A549 (cell line): ENCODE measurements at regions not wholly inside any gene's neighbourhood (a gene's known extent, or its start where the extent isn't known, plus 50 kb on each side); places are given as distances from the start of the nearest gene placed in this dataset.

Experiments used
- ATAC-seq, 2 experiments: fragments of 200-7000 bp in 1 of 2; fragments of >200 bp in 1 of 2; cut with Nextera tagmentation in 1 of 2; cut with Tn5 transposase in 1 of 2; 3 replicates each; pipeline versions ENCODE4 v1.8.0 to v1.9.1; 2018 to 2020; ENCODE audit warnings: mild to moderate bottlenecking in 1 of 2, moderate library complexity in 1 of 2
- CTCF ChIA-PET: fragments of 300-600 bp; sonication (Branson Sonifier 250); formaldehyde crosslinking; extraction: SDS; loops from one replicate; lab custom pipeline; 2021; ENCODE audit warnings: antibody characterized with exemption, inconsistent platforms; lab: Yijun Ruan, JAX
- POLR2A ChIA-PET: fragments of 350-600 bp; formaldehyde crosslinking; extraction: SDS; loops from one replicate; lab custom pipeline; 2021; ENCODE audit warnings: antibody characterized with exemption, inconsistent platforms; lab: Yijun Ruan, JAX
- DNase-seq, 2 experiments: peaks; one replicate each; pipeline versions ENCODE4 v3.0.0 to v3.0.0-alpha.2; 2011 to 2016; ENCODE audit warnings: low read depth in 1 of 2, low spot score in 1 of 2
- FAIRE-seq: peaks from 2 replicates; lab custom pipeline; 2011; peaks lifted over from hg19 to GRCh38; lab: Jason Lieb, UNC
- H3K27ac ChIP-seq, 2 experiments: fragments of >200 bp; sonication (Bioruptor Twin); formaldehyde crosslinking; 3 replicates each; pipeline ENCODE4 v1.5.1; 2016 to 2017
- H3K4me1 ChIP-seq: fragments of >200 bp; sonication (Bioruptor Twin); formaldehyde crosslinking; 3 replicates; pipeline ENCODE4 v1.6.1; 2016
- H3K4me2 ChIP-seq: fragments of >200 bp; sonication (Bioruptor Twin); formaldehyde crosslinking; 3 replicates; pipeline ENCODE4 v1.6.1; 2016
- H3K4me3 ChIP-seq: fragments of >200 bp; sonication (Bioruptor Twin); formaldehyde crosslinking; 3 replicates; pipeline ENCODE4 v1.5.1; 2016
- H3K9me3 ChIP-seq: fragments of >200 bp; sonication (Bioruptor Twin); formaldehyde crosslinking; 3 replicates; pipeline ENCODE4 v1.6.1; 2016
- BHLHE40 ChIP-seq: IDR thresholded peaks from 2 replicates; pipeline ENCODE4 v1.6.1; 2012; ENCODE audit warnings: low read depth, low read length, inconsistent platforms
- CTCF ChIP-seq: fragments of >200 bp; sonication (Bioruptor Twin); formaldehyde crosslinking; IDR thresholded peaks from 3 replicates; pipeline ENCODE4 v1.5.1; 2016
- EHF ChIP-seq: fragments of 250-450 bp; sonication (Bioruptor Pico); IDR thresholded peaks from 2 replicates; pipeline ENCODE4 v1.5.0; 2020; ENCODE audit warnings: mild to moderate bottlenecking
- EHMT2 ChIP-seq: fragments of 200-600 bp; sonication (generic); IDR thresholded peaks from 2 replicates; pipeline ENCODE4 v1.6.1; 2016; ENCODE audit warnings: antibody characterized with exemption, low read depth, mild to moderate bottlenecking, moderate library complexity
- ELK1 ChIP-seq: fragments of 150-350 bp; IDR thresholded peaks from 2 replicates; pipeline ENCODE4 v1.6.1; 2014; ENCODE audit warnings: low read depth, mild to moderate bottlenecking, low read length
- FOSL2 ChIP-seq, 2 experiments: fragments of 450-650 bp in 1 of 2; fragments of >200 bp in 1 of 2; sonication (Bioruptor Twin) in 1 of 2; formaldehyde crosslinking; IDR thresholded peaks; 2 replicates each; pipeline versions ENCODE4 v1.5.0 to v1.6.1; 2016 to 2020; ENCODE audit warnings: mild to moderate bottlenecking in 1 of 2, moderate library complexity in 1 of 2
- FOXS1 ChIP-seq: fragments of 250-450 bp; sonication (Bioruptor Pico); IDR thresholded peaks from 2 replicates; pipeline ENCODE4 v1.5.0; 2020; ENCODE audit warnings: mild to moderate bottlenecking, moderate library complexity
- GATA3 ChIP-seq: IDR thresholded peaks from 2 replicates; pipeline ENCODE4 v1.6.1; 2012; ENCODE audit warnings: borderline replicate concordance
- HMGXB4 ChIP-seq: fragments of 250-450 bp; sonication (Bioruptor Pico); IDR thresholded peaks from 2 replicates; pipeline ENCODE4 v1.5.0; 2021; ENCODE audit warnings: mild to moderate bottlenecking, moderate library complexity, borderline replicate concordance
- HOXA7 ChIP-seq: fragments of 250-450 bp; sonication (Bioruptor Pico); IDR thresholded peaks from 2 replicates; pipeline ENCODE4 v1.5.0; 2020; ENCODE audit warnings: mild to moderate bottlenecking, moderate library complexity
- HOXB5 ChIP-seq: fragments of 250-450 bp; sonication (Bioruptor Pico); IDR thresholded peaks from 2 replicates; pipeline ENCODE4 v1.5.0; 2020; ENCODE audit warnings: mild to moderate bottlenecking, moderate library complexity
- JUN ChIP-seq, 2 experiments: fragments of >200 bp; sonication (Bioruptor Twin); formaldehyde crosslinking; IDR thresholded peaks; 2 replicates in 1 of 2; 3 replicates in 1 of 2; pipeline ENCODE4 v1.6.1; 2016 to 2017
- KDM5A ChIP-seq: fragments of 200-600 bp; sonication (generic); IDR thresholded peaks from 2 replicates; pipeline ENCODE4 v1.6.1; 2016; ENCODE audit warnings: antibody characterized with exemption, mild to moderate bottlenecking
- MAFK ChIP-seq: fragments of 450-650 bp; IDR thresholded peaks from 2 replicates; pipeline ENCODE4 v1.6.1; 2014; ENCODE audit not compliant: partially characterized antibody
- MAX ChIP-seq: IDR thresholded peaks from 2 replicates; pipeline ENCODE4 v1.6.1; 2012
- MAZ ChIP-seq: fragments of 150-350 bp; IDR thresholded peaks from 2 replicates; pipeline ENCODE4 v1.6.1; 2014; ENCODE audit warnings: antibody characterized with exemption, low read depth, low read length, borderline replicate concordance
- NPAS2 ChIP-seq: fragments of 250-450 bp; sonication (Bioruptor Pico); IDR thresholded peaks from 2 replicates; pipeline ENCODE4 v1.8.0; 2022; ENCODE audit warnings: mild to moderate bottlenecking, moderate library complexity, borderline replicate concordance
- PBX3 ChIP-seq: IDR thresholded peaks from 2 replicates; pipeline ENCODE4 v1.6.1; 2012
- POLR2AphosphoS2 ChIP-seq: conservative IDR thresholded peaks from 2 replicates; pipeline ENCODE4 v1.6.1; 2012; ENCODE audit warnings: low read length, improper control_type of control experiment, inconsistent platforms
- RAD21 ChIP-seq, 2 experiments: fragments of >200 bp in 1 of 2; sonication (Bioruptor Twin) in 1 of 2; formaldehyde crosslinking in 1 of 2; IDR thresholded peaks in 1 of 2; conservative IDR thresholded peaks in 1 of 2; 2 replicates in 1 of 2; 3 replicates in 1 of 2; pipeline ENCODE4 v1.6.1; 2012 to 2018; ENCODE audit warnings: inconsistent platforms in 1 of 2
- RARB ChIP-seq: fragments of 250-450 bp; sonication (Bioruptor Pico); IDR thresholded peaks from 2 replicates; pipeline ENCODE4 v1.8.0; 2021; ENCODE audit warnings: mild to moderate bottlenecking, moderate library complexity
- RCOR1 ChIP-seq: fragments of 150-350 bp; IDR thresholded peaks from 2 replicates; pipeline ENCODE4 v1.6.1; 2014; ENCODE audit warnings: antibody characterized with exemption, low read length, low read depth
- SREBF2 ChIP-seq: fragments of 450-650 bp; IDR thresholded peaks from 2 replicates; pipeline ENCODE4 v1.6.1; 2014; ENCODE audit warnings: mild to moderate bottlenecking, moderate library complexity
- TP53 ChIP-seq: fragments of 250-450 bp; sonication (Bioruptor Pico); IDR thresholded peaks from 2 replicates; pipeline ENCODE4 v1.5.0; 2021; ENCODE audit warnings: mild to moderate bottlenecking, moderate library complexity
- USF2 ChIP-seq: fragments of 450-650 bp; IDR thresholded peaks from 2 replicates; pipeline ENCODE4 v1.6.1; 2014; ENCODE audit warnings: antibody characterized with exemption
- ZC3H11A ChIP-seq: fragments of 450-650 bp; IDR thresholded peaks from 2 replicates; pipeline ENCODE4 v1.6.1; 2014; ENCODE audit warnings: antibody characterized with exemption, mild to moderate bottlenecking
- ZNF302 ChIP-seq: fragments of 250-450 bp; sonication (Bioruptor Pico); IDR thresholded peaks from 2 replicates; pipeline ENCODE4 v1.9.0; 2021; ENCODE audit warnings: inconsistent platforms, mild to moderate bottlenecking, moderate library complexity
- ZSCAN20 ChIP-seq: fragments of 250-450 bp; sonication (Bioruptor Pico); IDR thresholded peaks from 2 replicates; pipeline ENCODE4 v1.8.0; 2022; ENCODE audit warnings: mild to moderate bottlenecking, moderate library complexity
- WGBS: methylation state at CpG from one replicate; pipeline ENCODE4 v1.1.6; 2017; ENCODE audit errors: missing lambda C conversion rate; 5-methylcytosine and 5-hydroxymethylcytosine counted together

GRCh38 chr6:74840953-74841352 is 364.9 kb downstream of the COL12A1 start:
- H3K9me3 ChIP-seq = no peaks in the 10 kb centered on the region
- ChIA-PET CTCF (no interaction called here), POLR2A (no interaction called here)
- no peak overlapping the region for H3K4me3 ChIP-seq
- no peak overlapping the region for H3K4me2 ChIP-seq
- FAIRE-seq (no peak), ATAC-seq (no peak), DNase-seq (no peak)
- TF ChIP-seq PBX3 (no peak), GATA3 (no peak), USF2 (no peak), HMGXB4 (CRISPR knock-in tag) (no peak), HOXA7 (CRISPR knock-in tag) (no peak), MAZ (no peak), EHMT2 (no peak), RAD21 (conservative IDR thresholded peaks at IDR 0.05 in 1 of 2, IDR thresholded peaks at IDR 0.05 in 1 of 2) (no peak), NPAS2 (no peak), ELK1 (no peak), BHLHE40 (no peak), TP53 (CRISPR knock-in tag) (no peak), ZNF302 (CRISPR knock-in tag) (no peak), MAX (no peak), ZC3H11A (no peak), FOXS1 (CRISPR knock-in tag) (no peak)
- H3K4me1 ChIP-seq = no peaks in the 10 kb centered on the region
- no peak overlapping the region for H3K27ac ChIP-seq
- WGBS = 47% methylated on average over 3 of the region's 3 CpGs

- ChIA-PET POLR2A (no interaction called here), CTCF (no interaction called here)
- no peak for FAIRE-seq
These were observed 370.9 kb downstream of the COL12A1 start for GRCh38 chr6:74834967-74835366.

More at GRCh38 chr6:74834967-74835366, 370.9 kb downstream of the COL12A1 start:
- H3K27ac ChIP-seq = no peak overlapping the region
- no peak for ATAC-seq
- DNase-seq = no peak
- no peaks in the 10 kb centered on the region for H3K4me1 ChIP-seq
- no peak overlapping the region for H3K4me3 ChIP-seq
- no peaks in the 10 kb centered on the region for H3K9me3 ChIP-seq
- H3K4me2 ChIP-seq = no peak overlapping the region
- 0% methylated on average over 1 of the region's 1 CpG for WGBS
- TF ChIP-seq FOXS1 (CRISPR knock-in tag) (no peak), RCOR1 (no peak), FOSL2 (IDR thresholded peaks at IDR 0.05) (no peak), FOSL2 (CRISPR knock-in tag; IDR thresholded peaks at IDR 0.05) (no peak), ZSCAN20 (CRISPR knock-in tag) (no peak), EHMT2 (no peak), HMGXB4 (CRISPR knock-in tag) (no peak), CTCF (no peak), RARB (CRISPR knock-in tag) (no peak), MAFK (no peak), KDM5A (no peak), SREBF2 (no peak), EHF (CRISPR knock-in tag) (no peak), HOXB5 (CRISPR knock-in tag) (no peak), ELK1 (no peak), POLR2AphosphoS2 (no peak), JUN (IDR thresholded peaks at IDR 0.05) (no peak)
